GM21515 (cell line): ENCODE measurements at regions not wholly inside any gene's neighbourhood (a gene's known extent, or its start where the extent isn't known, plus 50 kb on each side); places are given as distances from the start of the nearest gene placed in this dataset.

Experiments
- ATAC-seq: cut with Tn5 transposase; IDR thresholded peaks from one replicate; pipeline ENCODE4 v1.9.1; 2021; ENCODE audit not compliant: unreplicated experiment

- no peak for ATAC-seq
Measured at GRCh38 chr21:35128536-35128935, 79.4 kb upstream of the RUNX1 start.

GRCh38 chr21:35127851-35128250 is 78.7 kb upstream of the RUNX1 start:
- no peak for ATAC-seq

GRCh38 chr21:35127026-35127425 is 77.9 kb upstream of the RUNX1 start:
- ATAC-seq: no peak

- no peak for ATAC-seq
Measured at GRCh38 chr21:35120631-35121180, 71.6 kb upstream of the RUNX1 start.

- no peak for ATAC-seq
Measured at GRCh38 chr21:35119501-35120047, 70.5 kb upstream of the RUNX1 start.

GRCh38 chr21:35116777-35117176 is 67.7 kb upstream of the RUNX1 start:
- no peak for ATAC-seq

- no peak for ATAC-seq
Measured at GRCh38 chr21:35113064-35113463, 64.0 kb upstream of the RUNX1 start.

GRCh38 chr21:35111321-35111930 is 62.3 kb upstream of the RUNX1 start:
- ATAC-seq: no peak

- no peak for ATAC-seq
Measured at GRCh38 chr21:35108887-35109286, 59.8 kb upstream of the RUNX1 start.

- no peak for ATAC-seq
Measured at GRCh38 chr21:35107520-35107919, 58.4 kb upstream of the RUNX1 start.

- no peak for ATAC-seq
Measured at GRCh38 chr21:35106246-35106835, 57.2 kb upstream of the RUNX1 start.

- ATAC-seq: no peak
Measured at GRCh38 chr21:35102488-35103371, 53.6 kb upstream of the RUNX1 start.

- no peak for ATAC-seq
Measured at GRCh38 chr21:35100349-35100811, 51.3 kb upstream of the RUNX1 start.

GRCh38 chr21:35099310-35099709 is 50.2 kb upstream of the RUNX1 start:
- no peak for ATAC-seq
